Cerebellar cortex (tissue), 1 donor: ENCODE measurements at regions not wholly inside any gene's neighbourhood (a gene's known extent, or its start where the extent isn't known, plus 50 kb on each side); places are given as distances from the start of the nearest gene placed in this dataset.
"Not testable (repeated sequence)": the region's sequence is repeated elsewhere in the genome, so short reads cannot be mapped to it uniquely, and the experiment has no call there.

Experiments used
- DNase-seq: peaks from one replicate; pipeline ENCODE4 v3.0.0-alpha.2; 2015; ENCODE audit warnings: low spot score

DNA sequence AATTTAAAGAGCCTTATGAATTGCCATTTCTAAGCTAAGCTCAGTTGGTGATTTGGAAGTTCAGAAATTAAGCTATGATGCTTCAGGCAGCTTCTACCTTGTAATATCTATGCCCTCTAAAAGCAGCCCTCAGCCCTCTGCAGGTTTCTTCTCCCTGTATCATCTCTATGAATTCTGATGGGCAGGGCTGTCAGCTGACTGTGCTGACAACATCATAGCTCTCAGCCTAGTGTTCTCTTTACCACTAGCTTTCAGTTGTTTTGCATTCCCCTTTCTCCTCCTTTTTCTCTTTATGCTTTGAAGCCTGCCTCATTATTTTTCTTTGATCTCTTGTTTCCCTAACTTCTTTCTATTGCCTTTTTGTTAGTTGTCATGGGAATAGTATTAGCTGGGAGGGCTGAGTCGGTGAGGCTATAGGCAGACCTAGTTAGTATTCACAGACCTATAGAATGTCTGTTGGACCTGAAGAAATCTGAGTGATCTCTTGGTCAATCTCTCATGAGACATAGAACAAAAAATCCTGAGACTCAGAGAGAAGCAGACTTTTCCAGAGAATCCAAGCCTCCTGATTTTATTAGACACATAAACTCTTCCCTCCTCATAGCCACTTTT, 535.4 kb downstream of the RAB38 start:
- DNase-seq, result no peak

DNA sequence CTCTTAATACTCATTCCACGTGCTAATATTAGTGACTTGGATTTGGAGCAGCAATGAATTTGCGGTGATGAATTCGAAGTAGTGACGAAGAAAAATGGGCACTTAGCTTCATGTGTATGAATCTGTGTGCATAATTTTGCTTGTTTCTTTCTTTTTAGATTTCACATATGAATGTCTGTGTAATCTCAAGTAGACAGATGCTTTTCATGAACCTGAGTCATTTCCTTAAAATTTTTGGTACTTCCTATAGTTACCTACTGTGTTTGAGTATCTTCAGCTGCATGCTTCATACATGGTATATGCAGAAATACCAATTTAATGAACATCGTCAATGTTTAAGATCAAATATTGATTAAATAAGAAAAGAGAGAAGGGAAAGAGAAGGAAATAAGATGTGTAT, 540.2 kb downstream of the RAB38 start:
- DNase-seq, result no peak

DNA sequence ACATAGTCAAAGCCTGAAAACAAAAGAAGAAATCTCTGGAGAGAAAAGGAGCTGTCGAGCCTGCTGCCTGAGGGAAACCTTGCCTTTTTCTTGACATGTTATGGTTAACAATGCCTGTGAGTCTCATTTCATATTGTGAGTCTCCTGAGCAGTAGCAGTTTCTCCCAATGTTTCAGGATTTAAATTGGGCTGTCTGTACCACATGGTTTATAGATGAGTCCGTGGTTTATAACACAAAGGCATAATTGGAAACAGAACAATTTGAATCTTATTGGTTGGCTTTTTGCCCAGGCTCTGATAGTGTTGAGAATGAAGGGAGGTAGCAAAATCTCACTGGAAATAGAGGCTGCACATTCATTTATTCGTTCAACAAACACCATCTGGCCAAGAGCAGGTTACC, 540.9 kb downstream of the RAB38 start:
- no peak for DNase-seq

DNA sequence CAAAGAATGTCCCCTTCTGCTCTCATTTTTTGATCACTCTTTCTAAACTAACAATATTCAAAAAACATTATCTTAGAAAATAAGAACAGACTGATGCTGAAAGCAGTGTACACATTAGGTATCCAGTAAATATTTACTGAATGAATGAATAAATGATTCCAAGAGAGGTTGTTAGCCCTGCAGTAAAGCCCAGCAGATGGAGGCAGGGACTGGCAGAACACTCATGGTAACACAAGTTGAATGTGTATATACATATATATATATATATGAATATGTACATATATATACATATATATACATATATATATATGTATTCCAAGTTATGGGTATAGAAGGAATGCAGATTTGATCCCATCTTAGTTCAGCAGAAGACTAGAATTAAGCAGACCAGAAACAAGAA, 546.3 kb downstream of the RAB38 start:
- no peak for DNase-seq

DNA sequence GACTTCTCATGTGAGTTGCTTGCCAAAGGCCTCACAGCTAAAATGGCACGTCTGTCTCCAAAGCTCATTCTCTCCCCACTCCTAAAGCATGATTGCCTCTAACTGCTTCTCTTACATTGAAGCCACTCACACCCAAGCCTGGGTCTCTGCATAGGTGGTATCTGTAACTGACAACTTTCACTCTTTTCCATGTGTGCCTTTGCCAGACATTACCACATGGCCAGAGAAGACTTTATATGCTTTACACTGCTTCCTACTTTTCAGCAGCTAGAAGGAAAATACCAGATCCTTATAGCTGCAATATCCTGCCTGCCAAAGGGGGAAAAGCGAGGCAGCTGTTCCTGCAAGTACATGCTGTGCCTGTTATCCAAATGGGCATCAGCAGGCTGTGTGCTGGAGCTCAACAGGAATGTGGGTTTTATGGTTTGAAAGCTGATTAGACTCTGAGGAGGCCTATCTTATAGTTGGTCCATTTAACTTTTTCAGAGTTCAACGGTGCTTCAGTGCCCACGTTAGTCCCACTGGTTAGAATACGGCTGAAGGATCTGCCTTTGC, 547.1 kb downstream of the RAB38 start:
- no peak for DNase-seq

DNA sequence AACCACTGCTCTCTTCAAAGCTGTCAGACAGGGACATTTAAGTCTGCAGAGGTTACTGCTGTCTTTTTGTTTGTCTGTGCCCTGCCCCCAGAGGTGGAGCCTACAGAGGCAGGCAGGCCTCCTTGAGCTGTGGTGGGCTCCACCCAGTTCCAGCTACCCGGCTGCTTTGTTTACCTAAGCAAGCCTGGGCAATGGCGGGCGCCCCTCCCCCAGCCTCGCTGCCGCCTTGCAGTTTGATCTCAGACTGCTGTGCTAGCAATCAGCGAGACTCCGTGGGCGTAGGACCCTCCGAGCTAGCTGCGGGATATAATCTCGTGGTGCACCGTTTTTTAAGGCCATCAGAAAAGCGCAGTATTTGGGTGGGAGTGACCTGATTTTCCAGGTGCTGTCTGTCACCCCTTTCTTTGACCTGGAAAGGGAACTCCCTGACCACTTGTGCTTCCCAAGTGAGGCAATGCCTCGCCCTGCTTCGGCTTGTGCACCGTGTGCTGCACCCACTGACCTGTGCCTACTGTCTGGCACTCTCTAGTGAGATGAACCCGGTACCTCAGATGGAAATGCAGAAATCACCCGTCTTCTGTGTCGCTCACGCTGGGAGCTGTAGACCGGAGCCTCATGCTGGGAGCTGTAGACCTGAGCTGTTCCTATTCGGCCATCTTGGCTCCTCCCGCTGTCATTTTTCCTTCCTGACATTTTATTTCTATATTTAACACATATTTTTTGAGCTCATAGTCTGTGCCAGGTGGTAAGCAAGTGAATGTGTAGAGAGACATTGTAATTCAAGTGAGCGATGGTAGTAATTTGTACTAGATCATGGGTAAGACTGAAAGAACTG, 551.5 kb downstream of the RAB38 start:
- not testable (repeated sequence) for DNase-seq

DNA sequence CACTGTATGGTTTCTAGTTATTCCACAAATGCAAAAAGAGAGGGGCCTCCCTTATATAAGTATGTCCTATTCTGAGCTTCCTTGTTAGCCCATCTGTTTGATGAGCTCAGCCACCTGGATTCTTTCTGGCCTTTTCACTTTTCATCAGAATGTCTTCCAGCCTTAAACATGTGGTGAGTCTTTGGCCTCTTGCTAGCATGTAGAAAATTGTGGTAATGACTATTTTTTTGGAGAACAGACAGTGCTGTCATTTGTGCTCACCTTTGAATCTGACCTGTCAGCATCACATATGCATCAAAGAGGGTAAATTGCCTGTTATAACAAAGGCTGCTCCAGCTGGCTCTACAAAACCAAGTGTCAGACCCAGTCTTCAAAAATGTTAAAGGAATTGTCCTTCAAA, 558.7 kb downstream of the RAB38 start:
- DNase-seq, result no peak

DNA sequence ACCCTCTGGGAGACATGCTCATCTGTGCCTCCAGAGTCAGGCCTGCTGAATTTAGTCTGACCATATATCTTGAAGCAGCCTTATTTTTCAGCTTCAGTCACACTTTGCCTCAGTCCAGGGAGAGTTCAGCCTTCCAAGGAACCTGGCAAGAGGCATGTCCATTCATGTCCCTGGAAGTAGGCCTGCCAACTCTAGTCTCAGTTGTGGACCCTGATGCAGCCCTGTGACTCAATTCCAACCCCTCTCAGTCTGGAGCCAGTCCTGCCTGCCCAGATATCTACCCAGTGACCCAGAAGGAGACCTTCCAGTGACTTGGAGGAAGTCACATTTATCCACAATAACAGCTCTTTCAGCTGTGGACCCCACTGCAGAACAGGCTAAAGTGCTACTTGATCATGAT, 566.6 kb downstream of the TMEM135 start:
- DNase-seq, result no peak

DNA sequence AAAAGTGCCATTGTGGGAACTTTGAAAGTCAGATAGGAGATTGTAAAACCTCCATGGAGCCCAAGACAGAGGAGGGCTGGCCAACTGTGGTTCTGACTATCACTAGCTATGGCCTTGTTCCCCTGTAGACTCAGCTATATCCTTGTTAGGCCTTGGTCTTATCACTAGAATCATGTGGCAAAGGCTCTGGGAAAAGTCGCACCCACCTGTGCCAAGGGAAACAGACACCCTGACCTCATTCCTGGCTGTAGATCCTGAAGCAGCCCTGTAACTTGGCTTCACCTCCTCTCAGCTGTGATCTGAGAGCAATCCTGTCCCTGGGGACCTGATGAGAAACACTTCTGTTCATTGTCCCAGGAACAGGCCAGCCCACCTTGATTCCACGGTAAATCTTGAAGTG, 566.2 kb downstream of the TMEM135 start:
- DNase-seq, result no peak

DNA sequence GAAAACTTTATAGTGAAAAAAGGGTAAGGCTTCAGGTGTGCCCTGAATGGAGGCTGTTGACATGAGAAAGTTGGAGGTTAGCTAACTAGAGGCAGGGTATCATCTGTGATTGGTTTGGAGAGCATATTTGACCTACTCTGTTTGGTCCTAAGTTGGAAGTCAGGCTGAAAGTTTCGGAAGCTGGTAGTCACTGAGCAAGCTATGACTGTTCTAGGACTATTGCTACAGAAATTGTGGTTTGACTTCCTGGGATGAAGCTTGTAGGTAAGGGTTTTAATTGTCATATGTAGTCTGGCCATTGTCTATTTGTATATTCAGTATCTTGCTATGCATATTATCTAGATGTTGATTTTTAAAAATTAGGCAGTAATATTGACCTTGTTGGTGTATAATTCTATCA, 565.0 kb downstream of the TMEM135 start:
- no peak for DNase-seq

DNA sequence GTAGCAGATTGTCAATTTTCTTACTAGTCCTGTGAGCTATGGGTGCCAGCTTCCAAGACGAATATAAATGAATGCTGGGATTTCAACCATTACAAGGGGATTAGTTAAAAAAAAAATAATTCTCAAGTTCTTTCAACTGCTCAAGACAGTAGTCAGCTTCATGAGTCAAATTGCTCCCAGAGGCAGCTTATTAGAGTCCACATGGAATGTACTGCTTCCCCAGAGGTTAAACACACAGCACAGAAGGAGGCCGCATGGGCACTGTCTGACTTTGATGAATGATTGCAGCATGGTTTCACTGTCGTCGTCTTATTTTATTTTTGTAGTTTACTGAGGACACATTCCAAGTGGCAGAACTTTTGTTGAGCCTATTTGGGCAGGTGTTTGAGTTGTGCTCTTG, 563.2 kb downstream of the TMEM135 start:
- DNase-seq, result no peak

DNA sequence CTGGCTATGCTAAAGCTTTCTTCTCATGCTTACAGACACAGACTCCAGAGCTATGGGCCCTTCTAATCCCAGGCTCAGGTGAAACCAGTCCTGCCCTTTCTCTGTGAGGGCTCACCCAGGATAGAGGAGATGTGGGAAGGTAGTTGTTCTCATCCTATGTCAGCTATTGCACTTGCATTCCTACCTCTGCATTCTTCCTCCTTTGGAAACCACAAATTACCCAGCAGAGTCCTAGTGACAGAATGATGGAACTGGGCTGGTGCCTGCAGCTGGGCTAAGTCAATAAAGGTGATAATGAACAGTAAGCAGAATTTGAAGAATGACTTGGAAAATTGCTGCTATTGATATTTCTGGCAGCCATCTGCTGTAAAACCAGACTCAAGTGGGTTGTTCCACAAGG, 560.0 kb downstream of the TMEM135 start:
- no peak for DNase-seq

DNA sequence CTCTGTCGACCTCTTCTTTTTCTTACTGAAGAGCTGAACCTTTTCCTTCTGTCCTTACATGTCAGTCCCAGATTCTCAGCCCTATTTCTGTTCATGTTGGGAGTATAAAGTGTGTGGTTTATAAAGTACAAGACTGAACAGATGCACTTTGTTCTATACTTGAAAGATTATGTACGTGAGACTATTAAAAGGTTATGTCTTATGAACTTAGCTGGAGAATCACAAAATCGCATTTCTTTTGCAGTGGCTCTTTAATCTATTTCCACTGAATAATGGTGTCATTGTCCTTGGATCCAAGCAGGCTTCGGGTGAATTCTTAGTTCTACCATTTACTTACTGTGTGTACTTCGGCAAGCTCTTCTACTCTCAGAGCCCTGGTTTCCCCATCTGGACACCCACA, 558.4 kb downstream of the TMEM135 start:
- no peak for DNase-seq

DNA sequence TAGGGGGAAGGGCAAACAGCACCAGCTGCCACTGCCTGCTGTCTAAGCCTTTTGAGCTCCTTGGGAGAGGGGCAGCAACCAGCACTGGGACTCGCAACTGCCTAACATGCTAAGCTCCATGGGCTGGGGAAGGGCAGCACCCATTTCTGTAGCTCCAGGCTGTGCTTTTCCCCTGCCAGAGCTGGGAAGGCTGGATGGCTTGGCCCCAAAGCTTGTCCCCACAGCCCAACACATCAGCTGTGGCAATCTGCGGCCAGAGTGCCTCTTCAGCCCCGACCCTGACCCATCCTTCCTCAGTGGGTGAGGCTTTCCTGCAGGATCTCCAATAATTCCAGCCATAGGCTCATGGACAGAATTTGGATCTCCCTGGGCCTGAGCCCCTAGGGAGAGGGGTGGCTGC, 551.3 kb downstream of the TMEM135 start:
- DNase-seq, result no peak

DNA sequence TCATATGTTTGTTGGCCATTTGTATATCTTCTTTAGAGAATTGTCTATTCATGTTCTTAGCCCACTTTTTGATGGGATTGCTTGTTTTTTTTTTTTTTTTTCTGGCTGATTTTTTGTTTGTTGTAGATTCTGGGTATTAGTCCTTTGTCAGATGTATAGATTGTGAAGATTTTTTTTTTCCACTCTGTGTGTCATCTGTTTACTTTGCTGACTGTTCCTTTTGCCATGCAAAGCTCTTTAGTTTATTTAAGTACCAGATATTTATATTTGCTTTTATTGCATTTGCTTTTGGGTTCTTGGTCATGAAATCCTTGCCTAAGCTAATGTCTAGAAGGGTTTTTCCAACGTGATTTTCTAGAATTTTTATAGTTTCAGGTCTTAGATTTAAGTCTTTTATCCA, 547.9 kb downstream of the TMEM135 start:
- not testable (repeated sequence) for DNase-seq

DNA sequence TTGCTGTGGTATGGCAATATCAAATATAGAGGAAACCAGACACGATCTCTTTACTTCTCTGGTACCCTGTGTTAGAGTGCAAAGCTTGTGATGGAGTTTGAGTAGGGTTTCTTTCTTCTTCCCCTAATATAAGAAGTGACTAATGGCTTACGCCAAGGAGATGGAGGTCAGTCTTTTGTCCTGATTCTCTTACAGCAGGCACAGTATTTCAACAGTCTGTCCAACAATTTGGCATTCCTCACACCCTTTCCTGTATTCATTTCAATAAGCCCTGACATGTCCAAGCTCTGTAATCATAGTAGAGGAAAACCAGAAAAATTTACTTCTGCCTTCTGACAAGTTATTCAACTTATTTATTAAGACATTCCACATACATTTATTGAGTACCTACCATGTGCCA, 546.2 kb downstream of the TMEM135 start:
- no peak for DNase-seq

DNA sequence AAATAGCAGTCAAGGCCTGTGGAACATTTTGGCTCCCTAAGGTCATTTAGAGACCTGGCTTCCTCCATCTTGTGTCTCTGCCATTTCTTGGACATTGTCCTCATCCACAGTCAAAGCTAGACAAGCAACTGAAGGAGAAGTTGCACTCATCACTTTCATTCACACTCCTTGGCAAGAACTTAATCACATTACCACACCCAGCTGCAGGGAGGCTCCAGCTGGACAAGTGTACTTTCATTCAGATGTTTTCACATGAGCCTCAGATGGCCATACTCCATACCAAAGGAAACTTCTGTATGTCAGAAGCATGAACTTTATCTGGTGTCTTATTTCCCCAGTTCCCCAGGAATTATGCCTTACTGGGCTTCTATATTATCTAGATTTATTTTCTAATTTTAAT, 537.4 kb downstream of the TMEM135 start:
- DNase-seq, result no peak

DNA sequence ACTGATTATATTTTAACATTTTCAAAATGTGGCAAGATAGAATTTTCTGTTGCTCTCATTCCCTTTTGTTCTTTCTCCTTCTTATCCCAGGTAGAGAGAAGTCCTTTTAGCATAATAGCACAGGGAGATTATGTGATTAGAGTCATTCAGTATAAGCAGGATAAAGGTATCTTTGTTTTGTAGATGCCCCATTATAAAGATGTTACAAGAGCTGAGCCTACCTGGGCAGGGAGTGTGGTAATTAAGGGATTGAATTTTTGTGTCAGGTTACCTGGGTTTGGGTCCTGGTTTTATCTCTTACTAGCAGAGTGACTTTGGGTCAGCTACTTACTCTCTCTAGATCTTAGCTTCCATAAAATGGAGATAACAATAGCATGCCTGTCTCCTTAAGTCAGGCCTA, 536.5 kb downstream of the TMEM135 start:
- DNase-seq, result no peak

DNA sequence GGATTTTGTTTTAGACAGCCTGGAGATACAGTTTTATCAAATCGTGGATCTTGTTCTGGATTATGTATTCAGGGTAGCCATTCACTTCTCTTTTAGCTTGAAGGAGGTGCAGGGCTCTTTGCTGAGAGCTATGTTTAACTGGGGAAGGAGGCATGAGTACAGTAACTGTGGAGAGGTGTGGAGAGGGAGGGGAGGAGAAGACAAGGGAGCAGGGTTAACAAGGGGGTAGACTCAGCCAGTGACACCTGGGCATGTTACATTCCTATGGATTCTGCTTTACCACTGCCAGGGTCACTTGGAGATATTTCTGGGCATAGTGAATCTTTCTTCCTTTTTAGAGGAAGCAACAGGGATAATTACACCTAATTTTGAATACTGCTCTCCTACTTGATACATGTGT, 536.0 kb downstream of the TMEM135 start:
- no peak for DNase-seq

DNA sequence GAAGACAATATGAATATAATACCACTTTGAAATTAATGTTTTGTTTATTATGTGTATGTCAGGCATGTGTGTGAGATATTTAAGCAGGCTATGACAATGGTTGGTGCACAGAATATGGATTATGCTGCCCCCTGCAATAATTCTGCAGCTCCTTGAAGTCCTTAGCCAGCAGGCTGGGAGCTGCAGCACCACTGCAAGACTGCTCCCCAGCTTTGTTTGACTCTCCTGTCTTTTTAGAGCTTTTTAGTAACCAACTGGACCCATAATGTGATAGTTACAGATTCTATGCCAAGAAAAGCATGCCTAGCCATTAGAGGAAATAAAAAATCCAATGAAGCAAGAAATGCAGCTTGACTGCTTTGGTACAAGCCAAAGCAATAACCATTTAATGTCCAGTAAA, 535.1 kb downstream of the TMEM135 start:
- no peak for DNase-seq

DNA sequence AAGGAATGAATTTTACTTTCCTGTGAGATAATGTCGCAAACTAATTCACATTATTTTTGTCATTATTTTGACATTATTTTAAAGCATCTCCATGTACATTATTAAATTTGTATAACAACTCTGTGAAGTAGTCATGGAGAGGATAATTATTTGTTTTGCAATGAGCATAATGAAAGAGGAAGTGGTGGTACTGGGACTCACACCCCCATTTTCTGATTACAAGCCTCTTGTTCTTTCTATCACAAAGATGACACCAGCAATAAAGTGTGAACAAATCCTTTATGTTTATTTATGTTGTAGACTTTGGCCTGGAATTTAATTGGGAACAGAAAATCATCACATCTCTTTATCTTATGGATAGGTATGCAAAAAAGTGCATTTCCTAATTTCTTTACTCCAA, 522.6 kb downstream of the TMEM135 start:
- DNase-seq, result no peak

DNA sequence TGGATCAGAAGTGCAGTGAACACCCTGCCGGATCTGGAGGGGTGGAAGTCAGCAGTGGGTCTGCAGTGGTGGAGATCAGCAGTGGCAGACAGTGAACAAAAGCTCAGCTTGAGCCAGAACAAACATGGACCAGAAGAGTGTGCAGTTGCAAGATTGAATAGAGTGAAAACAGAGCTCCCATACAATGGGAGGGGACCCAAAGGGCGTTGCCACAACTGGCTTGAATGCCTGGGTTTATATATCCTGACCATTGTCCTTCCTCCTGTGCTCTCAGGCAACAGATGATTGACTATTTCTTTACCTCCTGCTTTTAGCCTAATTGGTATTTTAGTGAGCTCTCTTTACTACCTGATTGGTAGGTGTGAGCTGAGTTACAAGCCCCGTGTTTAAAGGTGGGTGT, 522.1 kb downstream of the TMEM135 start:
- DNase-seq, result not testable (repeated sequence)

DNA sequence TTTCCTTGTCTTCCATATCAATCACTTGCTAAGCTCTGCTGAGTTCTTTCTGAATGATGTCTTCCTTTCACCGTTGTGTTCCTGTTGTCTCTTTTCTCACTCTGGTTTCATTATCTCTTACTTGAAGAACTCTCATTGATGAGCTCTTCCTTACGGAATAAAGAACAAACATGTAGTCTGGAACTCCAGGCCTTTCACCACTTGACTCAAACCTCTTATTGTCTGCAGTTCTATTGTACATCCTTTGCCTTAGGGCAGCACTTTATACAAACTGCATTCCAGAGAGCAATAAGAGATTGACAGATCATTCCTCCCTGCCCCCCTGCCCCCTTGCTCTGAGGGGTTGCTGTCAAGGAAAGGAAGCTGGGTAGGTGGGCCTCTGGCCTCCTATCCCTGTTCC, 517.4 kb downstream of the TMEM135 start:
- no peak for DNase-seq

DNA sequence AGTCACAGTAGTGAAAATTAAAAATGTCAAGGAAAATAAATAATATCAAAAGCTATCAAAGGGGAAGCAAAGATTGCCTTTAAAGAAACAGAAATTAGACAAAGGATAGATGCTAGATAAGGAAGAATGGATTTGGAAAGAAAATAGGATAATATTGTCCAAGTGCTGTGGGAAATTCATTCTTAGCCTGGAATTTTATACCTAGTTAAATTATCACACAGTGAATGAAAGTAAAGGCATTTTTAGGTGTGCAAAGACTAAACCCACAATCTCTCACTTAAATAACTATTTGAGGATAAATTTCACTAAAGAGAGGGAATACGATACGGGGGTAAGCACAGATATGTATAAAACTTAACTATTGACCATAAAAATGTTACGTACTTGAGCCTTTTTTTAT, 511.1 kb downstream of the TMEM135 start:
- DNase-seq, result no peak
